HCT116 (cell line): ENCODE measurements at regions not wholly inside any gene's neighbourhood (a gene's known extent, or its start where the extent isn't known, plus 50 kb on each side); places are given as distances from the start of the nearest gene placed in this dataset.

Experiments
- ATAC-seq: fragments of 200-7000 bp; cut with Tn5 transposase; 2 replicates; pipeline ENCODE4 v1.9.1; 2020; ENCODE audit warnings: mild to moderate bottlenecking, moderate library complexity
- BruUV-seq: library from RNA; stranded (reverse); fragments of 400-500 nt; replicated peaks from 2 replicates; lab custom pipeline; 2021; lab: Mats Ljungman, UMichigan
- CTCF ChIA-PET: fragments of 300-600 bp; sonication (Branson Sonifier 250); formaldehyde crosslinking; loops from one replicate; lab custom pipeline; 2021; ENCODE audit warnings: antibody characterized with exemption; lab: Charles Lee
- POLR2A ChIA-PET: fragments of 300-600, 350-600 bp; sonication (Branson Sonifier 250); formaldehyde crosslinking; loops from one replicate; lab custom pipeline; 2021; ENCODE audit warnings: antibody characterized with exemption; lab: Charles Lee
- RAD21 ChIA-PET, 2 experiments: fragments of 300-600 bp; sonication (Branson Sonifier 250); formaldehyde crosslinking; loops; one replicate each; lab custom pipeline; 2023; ENCODE audit warnings: low total read pairs in 2 of 2; ENCODE audit not compliant: uncharacterized antibody in 2 of 2, unreplicated experiment in 2 of 2, low non-redundant PET in 1 of 2; lab: Charles Lee
- DNase-seq: peaks from one replicate; pipeline ENCODE4 v3.0.0-alpha.2; 2010; ENCODE audit warnings: low read depth, low spot score
- H2AFZ ChIP-seq: fragments of 200-600 bp; shearing (Covaris generic), sonication (generic); 2 replicates; pipeline ENCODE4 v1.6.1; 2017; ENCODE audit warnings: low read depth, mixed run types, mixed read lengths, antibody characterized with exemption, low read length; ENCODE audit not compliant: poor library complexity, severe bottlenecking
- H3K27ac ChIP-seq: 2 replicates; pipeline ENCODE4 v1.5.1; 2012; ENCODE audit warnings: low read depth, low read length
- H3K27me3 ChIP-seq: fragments of 200-600 bp; sonication (generic); 2 replicates; pipeline ENCODE4 v1.6.1; 2016; ENCODE audit warnings: mixed run types, low read length, mixed read lengths; ENCODE audit not compliant: insufficient read depth
- H3K36me3 ChIP-seq, 2 experiments: fragments of 200-500 bp in 1 of 2; fragments of 200-600 bp in 1 of 2; sonication (Bioruptor generic) in 1 of 2; sonication (generic) in 1 of 2; 2 replicates each; pipeline versions ENCODE4 v1.5.1 to v1.6.1; 2014 to 2016; ENCODE audit warnings: low read length in 2 of 2, inconsistent platforms in 1 of 2, mixed read lengths in 1 of 2, mixed run types in 1 of 2; ENCODE audit not compliant: insufficient read depth in 2 of 2, control insufficient read depth in 1 of 2
- H3K4me1 ChIP-seq, 2 experiments: fragments of 200-600 bp in 1 of 2; sonication (generic) in 1 of 2; 2 replicates each; pipeline versions ENCODE4 v1.5.1 to v1.6.1; 2012 to 2017; ENCODE audit warnings: low read length in 2 of 2, inconsistent platforms in 1 of 2, mild to moderate bottlenecking in 1 of 2, mixed read lengths in 1 of 2, mixed run types in 1 of 2, moderate library complexity in 1 of 2; ENCODE audit not compliant: insufficient read depth in 2 of 2, control insufficient read depth in 1 of 2
- H3K4me2 ChIP-seq: fragments of 200-600 bp; sonication (generic); 2 replicates; pipeline ENCODE4 v1.6.1; 2017; ENCODE audit warnings: mixed run types, low read length, mixed read lengths
- H3K4me3 ChIP-seq, 2 experiments: fragments of 200-600 bp in 1 of 2; sonication (generic) in 1 of 2; replicated peaks in 1 of 2; 2 replicates each; pipeline ENCODE4 v1.5.1; 2011 to 2016; ENCODE audit warnings: low read length in 2 of 2, control low read depth in 1 of 2, low read depth in 1 of 2, mild to moderate bottlenecking in 1 of 2, mixed read lengths in 1 of 2, mixed run types in 1 of 2
- H3K79me2 ChIP-seq: fragments of 200-600 bp; sonication (generic); 2 replicates; pipeline ENCODE4 v1.6.1; 2017; ENCODE audit warnings: mild to moderate bottlenecking, mixed run types, low read length, moderate library complexity, mixed read lengths; ENCODE audit not compliant: insufficient read depth
- H3K9ac ChIP-seq: fragments of 200-600 bp; sonication (generic); 2 replicates; pipeline ENCODE4 v1.6.1; 2016; ENCODE audit warnings: low read length, mixed read lengths
- H3K9me2 ChIP-seq: fragments of 200-600 bp; sonication (generic), shearing (Covaris generic); 2 replicates; pipeline ENCODE4 v1.6.1; 2017; ENCODE audit warnings: mixed run types, mild to moderate bottlenecking, moderate library complexity; ENCODE audit not compliant: insufficient read depth
- H3K9me3 ChIP-seq, 2 experiments: fragments of 200-500 bp in 1 of 2; fragments of 200-600 bp in 1 of 2; sonication (Bioruptor generic) in 1 of 2; sonication (generic) in 1 of 2; 2 replicates each; pipeline ENCODE4 v1.6.1; 2014 to 2017; ENCODE audit warnings: low read length in 2 of 2, mixed read lengths in 2 of 2, inconsistent platforms in 1 of 2, low read depth in 1 of 2, mild to moderate bottlenecking in 1 of 2, mixed run types in 1 of 2, moderate library complexity in 1 of 2; ENCODE audit not compliant: control insufficient read depth in 1 of 2, insufficient read depth in 1 of 2
- H4K20me1 ChIP-seq: fragments of 200-600 bp; sonication (generic), shearing (Covaris generic); 2 replicates; pipeline ENCODE4 v1.6.1; 2017; ENCODE audit warnings: mixed run types, mild to moderate bottlenecking, moderate library complexity; ENCODE audit not compliant: insufficient read depth
- CEBPB ChIP-seq: IDR thresholded peaks from 2 replicates; pipeline ENCODE4 v1.6.1; 2012; ENCODE audit warnings: low read depth
- ELF1 ChIP-seq: IDR thresholded peaks from 2 replicates; pipeline ENCODE4 v1.6.1; 2012; ENCODE audit warnings: low read depth, borderline replicate concordance
- EZH2 ChIP-seq: fragments of 200-600 bp; sonication (generic); IDR thresholded peaks from 2 replicates; pipeline ENCODE4 v1.6.1; 2017; ENCODE audit warnings: antibody characterized with exemption, mixed run types
- POLR2AphosphoS5 ChIP-seq: IDR thresholded peaks from 2 replicates; pipeline ENCODE4 v1.6.1; 2011; ENCODE audit warnings: mild to moderate bottlenecking, low read depth, low read length, moderate library complexity
- REST ChIP-seq: IDR thresholded peaks from 2 replicates; pipeline ENCODE4 v1.6.1; 2012; ENCODE audit warnings: low read depth
- TCF7L2 ChIP-seq: IDR thresholded peaks from 2 replicates; pipeline ENCODE4 v1.7.0; 2011; ENCODE audit warnings: borderline replicate concordance, inconsistent platforms; ENCODE audit not compliant: insufficient read depth, insufficient read length; ENCODE audit errors: extremely low read depth
- ZFX ChIP-seq: fragments of 450-650 bp; IDR thresholded peaks from 2 replicates; pipeline ENCODE4 v1.6.1; 2017
- ZNF274 ChIP-seq: fragments of 200-500 bp; sonication (Bioruptor generic); IDR thresholded peaks from 2 replicates; pipeline ENCODE4 v1.6.1; 2014; ENCODE audit warnings: mild to moderate bottlenecking, low read depth, low read length, inconsistent platforms
- intact Hi-C: fragments of 100-400 bp; cut with micrococcal nuclease; formaldehyde crosslinking; loops from 2 replicates; pipeline ENCODE4 v1.10.0; 2022

- CTCF ChIA-PET: no interaction called here
- POLR2A ChIA-PET: no interaction called here
- intact Hi-C loops: no loop called here
- no peaks in the 10 kb centered on the region for H3K27me3 ChIP-seq
- H3K27ac ChIP-seq: no peak overlapping the region
- TF ChIP-seq EZH2: no peak
- TF ChIP-seq ZFX: no peak
- no peak for TF ChIP-seq POLR2AphosphoS5
- no peak for TF ChIP-seq ZNF274
- no peak for TF ChIP-seq TCF7L2
- no peak for TF ChIP-seq ELF1
- no peak for TF ChIP-seq REST
- no peak for TF ChIP-seq CEBPB
- H3K4me1 ChIP-seq: peaks cover 0 to 7% of the 10 kb centered on the region in 2 experiments; a peak in 1 of 4 replicates
- DNase-seq: no peak
- no TSS peak for BruUV-seq
- H3K79me2 ChIP-seq: no peaks in the 10 kb centered on the region
- no peaks in the 10 kb centered on the region for H3K9me2 ChIP-seq
- H2AFZ ChIP-seq: no peak overlapping the region
- H3K4me3 ChIP-seq: no peak overlapping the region
- no peaks in the 10 kb centered on the region for H3K36me3 ChIP-seq
- H3K9me3 ChIP-seq: no peaks in the 10 kb centered on the region
- RAD21 ChIA-PET: no interaction called here
- H4K20me1 ChIP-seq: no peaks in the 10 kb centered on the region
- ATAC-seq: no peak
- no peak overlapping the region for H3K9ac ChIP-seq
- H3K4me2 ChIP-seq: no peak overlapping the region
Observed at GRCh38 chrX:13897566-13897965, 80.7 kb upstream of the GPM6B start.
